SK-N-SH (cell line): ENCODE measurements at regions not wholly inside any gene's neighbourhood (a gene's known extent, or its start where the extent isn't known, plus 50 kb on each side); places are given as distances from the start of the nearest gene placed in this dataset.

ENCODE experiments used
- CHD2 ChIP-seq: fragments of 150-350 bp; IDR thresholded peaks from 2 replicates; pipeline ENCODE4 v1.6.1; 2018; ENCODE audit warnings: low read length; ENCODE audit not compliant: partially characterized antibody
- EP300 ChIP-seq, 2 experiments: IDR thresholded peaks; 2 replicates each; pipeline versions ENCODE4 v1.4.0 to v1.6.1; 2012; ENCODE audit warnings: borderline replicate concordance in 1 of 2, low read depth in 1 of 2, low read length in 1 of 2
- EZH2phosphoT487 ChIP-seq: fragments of 200-600 bp; sonication (generic); IDR thresholded peaks from 2 replicates; pipeline ENCODE4 v1.6.1; 2017; ENCODE audit warnings: low read depth, mixed run types, mild to moderate bottlenecking, antibody characterized with exemption, moderate library complexity, borderline replicate concordance
- FOSL2 ChIP-seq: IDR thresholded peaks from 2 replicates; pipeline ENCODE4 v1.4.0; 2012; ENCODE audit warnings: low read depth, mild to moderate bottlenecking, moderate library complexity, borderline replicate concordance
- GABPA ChIP-seq: IDR thresholded peaks from 2 replicates; pipeline ENCODE4 v1.4.0; 2012; ENCODE audit warnings: low read depth, mild to moderate bottlenecking
- JUND ChIP-seq: IDR thresholded peaks from 2 replicates; pipeline ENCODE4 v1.4.0; 2012
- POLR2AphosphoS5 ChIP-seq: IDR thresholded peaks from 2 replicates; pipeline ENCODE4 v1.6.1; 2012; ENCODE audit warnings: low read depth, low read length
- RFX5 ChIP-seq: IDR thresholded peaks from 2 replicates; pipeline ENCODE4 v1.6.1; 2012; ENCODE audit warnings: mild to moderate bottlenecking, improper control_type of control experiment, low read length
- SMC3 ChIP-seq: IDR thresholded peaks from 2 replicates; pipeline ENCODE4 v1.6.1; 2012; ENCODE audit warnings: low read depth, low read length, improper control_type of control experiment
- TEAD4 ChIP-seq: IDR thresholded peaks from 2 replicates; pipeline ENCODE4 v1.4.0; 2012; ENCODE audit warnings: mild to moderate bottlenecking, borderline replicate concordance; ENCODE audit not compliant: insufficient read depth
- TF ChIP-seq, protein P1 (sequence below): fragments of 200-600 bp; sonication (generic); IDR thresholded peaks from 2 replicates; pipeline ENCODE4 v1.6.1; 2017; ENCODE audit warnings: antibody characterized with exemption, mild to moderate bottlenecking, moderate library complexity
- TF ChIP-seq, protein P2 (sequence below): IDR thresholded peaks from 2 replicates; pipeline ENCODE4 v1.4.0; 2012; ENCODE audit warnings: low read depth
- TF ChIP-seq, protein P3 (sequence below): IDR thresholded peaks from 2 replicates; pipeline ENCODE4 v1.6.1; 2012; ENCODE audit warnings: mild to moderate bottlenecking, low read depth, low read length, moderate library complexity

DNA sequence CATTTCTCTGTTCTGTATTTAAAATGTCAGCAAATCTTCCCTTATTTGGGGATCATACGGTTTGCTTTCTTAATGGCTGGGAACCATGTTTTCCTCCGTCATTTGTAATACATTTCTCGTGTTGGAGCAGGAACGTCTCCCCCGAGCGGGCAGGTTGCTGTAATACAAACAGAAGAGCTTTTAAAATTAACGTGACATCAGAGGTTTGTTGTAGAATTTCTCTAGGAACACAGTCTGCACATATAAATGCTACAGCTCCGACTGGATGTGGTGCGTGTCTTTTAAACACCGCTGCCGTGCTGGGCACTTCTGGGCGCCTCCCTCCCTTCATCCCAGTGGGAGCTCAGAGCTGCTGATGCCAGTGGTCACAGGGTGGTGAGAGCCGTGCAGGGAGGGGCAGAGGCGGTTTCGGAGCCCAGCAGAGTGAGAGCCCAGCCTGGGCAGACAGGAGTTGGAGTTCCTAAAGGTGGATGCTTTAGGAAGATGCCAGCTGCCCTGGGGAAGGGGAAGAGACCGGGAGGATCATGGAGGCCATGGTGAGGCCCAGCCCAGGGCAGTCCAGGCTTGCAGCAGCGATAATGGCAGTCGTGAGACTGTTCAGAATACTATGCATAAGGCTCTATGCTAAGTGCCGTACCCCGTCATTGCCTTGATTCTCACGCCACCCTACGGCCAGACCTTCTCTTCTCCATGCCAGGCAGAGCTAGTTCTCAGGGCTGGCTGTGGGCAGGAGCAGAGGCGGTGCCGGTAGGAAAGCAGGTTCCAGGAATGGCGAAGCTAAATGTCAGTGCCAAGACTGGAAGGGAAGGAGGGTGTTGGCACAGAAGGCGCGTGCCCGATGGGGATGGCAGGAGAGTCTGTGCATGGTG lies 96.2 kb downstream of the GLRX3 start:
- TF ChIP-seq, protein P1, sequence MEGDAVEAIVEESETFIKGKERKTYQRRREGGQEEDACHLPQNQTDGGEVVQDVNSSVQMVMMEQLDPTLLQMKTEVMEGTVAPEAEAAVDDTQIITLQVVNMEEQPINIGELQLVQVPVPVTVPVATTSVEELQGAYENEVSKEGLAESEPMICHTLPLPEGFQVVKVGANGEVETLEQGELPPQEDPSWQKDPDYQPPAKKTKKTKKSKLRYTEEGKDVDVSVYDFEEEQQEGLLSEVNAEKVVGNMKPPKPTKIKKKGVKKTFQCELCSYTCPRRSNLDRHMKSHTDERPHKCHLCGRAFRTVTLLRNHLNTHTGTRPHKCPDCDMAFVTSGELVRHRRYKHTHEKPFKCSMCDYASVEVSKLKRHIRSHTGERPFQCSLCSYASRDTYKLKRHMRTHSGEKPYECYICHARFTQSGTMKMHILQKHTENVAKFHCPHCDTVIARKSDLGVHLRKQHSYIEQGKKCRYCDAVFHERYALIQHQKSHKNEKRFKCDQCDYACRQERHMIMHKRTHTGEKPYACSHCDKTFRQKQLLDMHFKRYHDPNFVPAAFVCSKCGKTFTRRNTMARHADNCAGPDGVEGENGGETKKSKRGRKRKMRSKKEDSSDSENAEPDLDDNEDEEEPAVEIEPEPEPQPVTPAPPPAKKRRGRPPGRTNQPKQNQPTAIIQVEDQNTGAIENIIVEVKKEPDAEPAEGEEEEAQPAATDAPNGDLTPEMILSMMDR: no peak
- TF ChIP-seq POLR2AphosphoS5: no peak
- TF ChIP-seq JUND: no peak
- no peak for TF ChIP-seq RFX5
- TF ChIP-seq EP300 (IDR thresholded peaks at IDR 0.05; ENCODE audit: borderline replicate concordance in 1 of 2, low read depth in 1 of 2, low read length in 1 of 2): no peak
- TF ChIP-seq, protein P2, sequence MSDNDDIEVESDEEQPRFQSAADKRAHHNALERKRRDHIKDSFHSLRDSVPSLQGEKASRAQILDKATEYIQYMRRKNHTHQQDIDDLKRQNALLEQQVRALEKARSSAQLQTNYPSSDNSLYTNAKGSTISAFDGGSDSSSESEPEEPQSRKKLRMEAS: no peak
- TF ChIP-seq CHD2: no peak
- no peak for TF ChIP-seq FOSL2
- TF ChIP-seq TEAD4: no peak
- TF ChIP-seq, protein P3, sequence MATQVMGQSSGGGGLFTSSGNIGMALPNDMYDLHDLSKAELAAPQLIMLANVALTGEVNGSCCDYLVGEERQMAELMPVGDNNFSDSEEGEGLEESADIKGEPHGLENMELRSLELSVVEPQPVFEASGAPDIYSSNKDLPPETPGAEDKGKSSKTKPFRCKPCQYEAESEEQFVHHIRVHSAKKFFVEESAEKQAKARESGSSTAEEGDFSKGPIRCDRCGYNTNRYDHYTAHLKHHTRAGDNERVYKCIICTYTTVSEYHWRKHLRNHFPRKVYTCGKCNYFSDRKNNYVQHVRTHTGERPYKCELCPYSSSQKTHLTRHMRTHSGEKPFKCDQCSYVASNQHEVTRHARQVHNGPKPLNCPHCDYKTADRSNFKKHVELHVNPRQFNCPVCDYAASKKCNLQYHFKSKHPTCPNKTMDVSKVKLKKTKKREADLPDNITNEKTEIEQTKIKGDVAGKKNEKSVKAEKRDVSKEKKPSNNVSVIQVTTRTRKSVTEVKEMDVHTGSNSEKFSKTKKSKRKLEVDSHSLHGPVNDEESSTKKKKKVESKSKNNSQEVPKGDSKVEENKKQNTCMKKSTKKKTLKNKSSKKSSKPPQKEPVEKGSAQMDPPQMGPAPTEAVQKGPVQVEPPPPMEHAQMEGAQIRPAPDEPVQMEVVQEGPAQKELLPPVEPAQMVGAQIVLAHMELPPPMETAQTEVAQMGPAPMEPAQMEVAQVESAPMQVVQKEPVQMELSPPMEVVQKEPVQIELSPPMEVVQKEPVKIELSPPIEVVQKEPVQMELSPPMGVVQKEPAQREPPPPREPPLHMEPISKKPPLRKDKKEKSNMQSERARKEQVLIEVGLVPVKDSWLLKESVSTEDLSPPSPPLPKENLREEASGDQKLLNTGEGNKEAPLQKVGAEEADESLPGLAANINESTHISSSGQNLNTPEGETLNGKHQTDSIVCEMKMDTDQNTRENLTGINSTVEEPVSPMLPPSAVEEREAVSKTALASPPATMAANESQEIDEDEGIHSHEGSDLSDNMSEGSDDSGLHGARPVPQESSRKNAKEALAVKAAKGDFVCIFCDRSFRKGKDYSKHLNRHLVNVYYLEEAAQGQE: no peak
- TF ChIP-seq EZH2phosphoT487: no peak
- no peak for TF ChIP-seq SMC3
- no peak for TF ChIP-seq GABPA
